Hepatocyte (in vitro differentiated cells): ENCODE measurements at regions not wholly inside any gene's neighbourhood (a gene's known extent, or its start where the extent isn't known, plus 50 kb on each side); places are given as distances from the start of the nearest gene placed in this dataset.

Source experiments
- DNase-seq: peaks from one replicate; pipeline ENCODE4 v3.0.0-alpha.2; 2016; ENCODE audit warnings: low spot score
- H2AFZ ChIP-seq: fragments of 200-600 bp; sonication (generic); 2 replicates; pipeline ENCODE4 v1.6.0; 2016; ENCODE audit warnings: antibody characterized with exemption, mild to moderate bottlenecking
- H3K27ac ChIP-seq: fragments of 200-600 bp; sonication (generic); 2 replicates; pipeline ENCODE4 v1.5.1; 2016; ENCODE audit warnings: mild to moderate bottlenecking
- H3K27me3 ChIP-seq: fragments of 200-600 bp; sonication (generic); 2 replicates; pipeline ENCODE4 v1.6.1; 2016
- H3K36me3 ChIP-seq: fragments of 200-600 bp; sonication (generic); replicated peaks from 2 replicates; pipeline ENCODE4 v1.5.1; 2016; ENCODE audit warnings: low read depth; ENCODE audit not compliant: insufficient read depth
- H3K4me1 ChIP-seq: fragments of 200-600 bp; sonication (generic); 2 replicates; pipeline ENCODE4 v1.5.1; 2016; ENCODE audit warnings: mild to moderate bottlenecking, moderate library complexity; ENCODE audit not compliant: insufficient read depth
- H3K4me2 ChIP-seq: fragments of 200-600 bp; sonication (generic); 2 replicates; pipeline ENCODE4 v1.6.0; 2016
- H3K4me3 ChIP-seq: fragments of 200-600 bp; sonication (generic); 2 replicates; pipeline ENCODE4 v1.5.1; 2016; ENCODE audit warnings: mild to moderate bottlenecking
- H3K79me2 ChIP-seq: fragments of 200-600 bp; sonication (generic); 2 replicates; pipeline ENCODE4 v1.6.0; 2017; ENCODE audit warnings: mild to moderate bottlenecking
- H3K9me2 ChIP-seq: fragments of 200-600 bp; sonication (generic); replicated peaks from 2 replicates; pipeline ENCODE4 v1.6.0; 2017; ENCODE audit warnings: mild to moderate bottlenecking; ENCODE audit not compliant: insufficient read depth
- H3K9me3 ChIP-seq: fragments of 200-600 bp; sonication (generic); 2 replicates; pipeline ENCODE4 v1.5.1; 2016; ENCODE audit warnings: low read depth, mild to moderate bottlenecking
- H4K20me1 ChIP-seq: fragments of 200-600 bp; sonication (generic); 2 replicates; pipeline ENCODE4 v1.6.0; 2016; ENCODE audit warnings: mild to moderate bottlenecking; ENCODE audit not compliant: insufficient read depth, poor library complexity, severe bottlenecking
- CTCF ChIP-seq: fragments of 200-600 bp; sonication (generic); IDR thresholded peaks from 2 replicates; pipeline ENCODE4 v1.5.1; 2016; ENCODE audit warnings: antibody characterized with exemption, mild to moderate bottlenecking; ENCODE audit not compliant: poor library complexity
- EZH2 ChIP-seq: fragments of 200-600 bp; sonication (generic); IDR thresholded peaks from 2 replicates; pipeline ENCODE4 v1.6.1; 2016; ENCODE audit warnings: antibody characterized with exemption, mild to moderate bottlenecking, borderline replicate concordance
- EZH2phosphoT487 ChIP-seq: fragments of 200-600 bp; sonication (generic); IDR thresholded peaks from one replicate; pipeline ENCODE4 v1.6.1; 2018; ENCODE audit warnings: antibody characterized with exemption, mild to moderate bottlenecking, low read depth, moderate library complexity; ENCODE audit not compliant: unreplicated experiment, severe bottlenecking
- WGBS: methylation state at CpG from one replicate; pipeline ENCODE4 v1.1.6; 2016; ENCODE audit warnings: low lambda C conversion rate; ENCODE audit errors: missing lambda C conversion rate; 5-methylcytosine and 5-hydroxymethylcytosine counted together

GRCh38 chr9:3768286-3768685, 242.5 kb upstream of the RFX3 start:
- no peak for DNase-seq
- Histone ChIP-seq H3K27me3 (no peaks in the 10 kb centered on the region), H3K4me3 (no peak overlapping the region), H2AFZ (no peak overlapping the region), H3K9me3 (no peaks in the 10 kb centered on the region), H3K27ac (peak overlapping the region; percentile 44), H3K4me2 (no peak overlapping the region), H4K20me1 (no peaks in the 10 kb centered on the region), H3K79me2 (no peaks in the 10 kb centered on the region), H3K9me2 (no peaks in the 10 kb centered on the region), H3K36me3 (no peaks in the 10 kb centered on the region), H3K4me1 (no peaks in the 10 kb centered on the region)
- no peak for TF ChIP-seq CTCF
- TF ChIP-seq EZH2, result no peak
- no peak for TF ChIP-seq EZH2phosphoT487
- WGBS, result 87% methylated on average over 5 of the region's 5 CpGs

GRCh38 chr9:3762076-3762475, 236.3 kb upstream of the RFX3 start:
- no peak for TF ChIP-seq EZH2phosphoT487
- no peak for TF ChIP-seq EZH2
- TF ChIP-seq CTCF, result no peak
- H2AFZ ChIP-seq, result no peak overlapping the region
- H3K4me2 ChIP-seq, result no peak overlapping the region
- no peak for DNase-seq
- no peaks in the 10 kb centered on the region for H3K4me1 ChIP-seq
- no peaks in the 10 kb centered on the region for H3K9me2 ChIP-seq
- no peaks in the 10 kb centered on the region for H3K27me3 ChIP-seq
- peaks cover 4% of the 10 kb centered on the region for H3K9me3 ChIP-seq
- 43% methylated on average over 3 of the region's 3 CpGs for WGBS
- H3K4me3 ChIP-seq, result no peak overlapping the region
- no peaks in the 10 kb centered on the region for H4K20me1 ChIP-seq
- no peak overlapping the region for H3K27ac ChIP-seq
- H3K36me3 ChIP-seq, result no peaks in the 10 kb centered on the region
- no peaks in the 10 kb centered on the region for H3K79me2 ChIP-seq

- Histone ChIP-seq H3K36me3 (no peaks in the 10 kb centered on the region), H3K27ac (no peak overlapping the region), H3K27me3 (no peaks in the 10 kb centered on the region), H3K4me2 (peak overlapping the region; percentile 54), H3K9me3 (peaks cover 4% of the 10 kb centered on the region), H3K4me1 (no peaks in the 10 kb centered on the region), H4K20me1 (no peaks in the 10 kb centered on the region), H3K9me2 (no peaks in the 10 kb centered on the region), H2AFZ (no peak overlapping the region), H3K79me2 (no peaks in the 10 kb centered on the region), H3K4me3 (no peak overlapping the region)
- no peak for DNase-seq
- WGBS, result 30% methylated on average over 4 of the region's 4 CpGs
- no peak for TF ChIP-seq EZH2
- TF ChIP-seq EZH2phosphoT487, result no peak
- peak; percentile 6 for TF ChIP-seq CTCF
These were observed 234.2 kb upstream of the RFX3 start for GRCh38 chr9:3760031-3760430.
